GM21619 (cell line): ENCODE measurements at regions not wholly inside any gene's neighbourhood (a gene's known extent, or its start where the extent isn't known, plus 50 kb on each side); places are given as distances from the start of the nearest gene placed in this dataset.
"Not testable (repeated sequence)": the region's sequence is repeated elsewhere in the genome, so short reads cannot be mapped to it uniquely, and the experiment has no call there.

ENCODE experiments used
- ATAC-seq: cut with Tn5 transposase; IDR thresholded peaks from one replicate; pipeline ENCODE4 v1.9.1; 2021; ENCODE audit not compliant: unreplicated experiment

DNA sequence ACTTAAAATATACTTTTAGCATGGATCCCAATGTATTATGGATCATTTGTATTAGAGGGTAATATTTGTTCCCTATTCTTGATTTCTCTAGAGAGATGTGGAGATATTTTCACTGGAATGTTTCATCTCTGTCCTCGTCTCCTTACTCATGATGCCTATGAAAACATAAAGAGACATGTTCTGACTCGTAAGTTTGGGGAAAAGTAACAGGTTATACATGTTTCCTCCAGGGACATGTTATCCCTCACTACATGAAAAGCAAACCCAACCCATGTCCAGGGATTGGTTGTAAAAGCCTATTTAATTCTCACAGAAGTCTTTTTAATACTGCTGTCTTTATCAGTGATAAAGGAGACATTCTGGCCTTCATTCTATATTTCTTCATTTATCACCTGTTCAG lies 621.4 kb downstream of the GABRG1 start:
- no peak for ATAC-seq

DNA sequence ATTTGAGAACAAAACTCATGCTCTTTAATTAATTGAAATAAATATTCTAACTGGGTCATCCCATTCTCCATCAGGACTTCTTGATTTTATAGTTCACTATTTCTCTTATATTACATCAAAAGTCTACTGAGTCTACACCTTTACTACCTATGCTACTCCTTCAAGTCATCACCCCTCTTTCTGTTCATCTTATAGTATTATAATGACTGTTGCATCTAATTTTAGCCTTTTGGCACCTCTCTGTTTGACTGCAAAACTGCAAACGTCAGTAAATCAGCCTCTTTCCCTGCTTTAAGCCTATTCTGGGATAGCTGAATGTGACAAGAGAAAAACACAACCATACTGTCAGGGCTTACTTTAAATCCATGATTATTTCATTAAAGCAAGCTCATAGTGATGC lies 639.1 kb downstream of the GABRG1 start:
- ATAC-seq = no peak

DNA sequence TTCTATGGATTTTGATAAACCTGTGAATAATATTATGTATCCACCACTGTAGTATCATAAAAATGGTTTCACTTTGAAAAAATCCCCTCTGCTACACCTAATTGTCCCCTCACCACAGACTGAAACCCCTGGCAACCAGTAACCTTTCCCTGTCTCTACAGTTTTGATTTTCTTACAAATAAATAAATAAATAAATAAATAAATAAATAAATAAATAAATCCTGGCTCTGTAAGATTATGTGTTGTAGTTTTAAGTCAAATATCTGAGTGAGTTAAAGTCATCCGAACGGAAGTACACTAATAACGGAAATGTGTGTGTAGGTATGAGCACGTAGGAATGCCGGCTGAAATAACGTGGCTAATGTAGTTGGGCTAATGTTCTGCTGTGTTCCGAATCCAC lies 641.5 kb downstream of the GABRG1 start:
- no peak for ATAC-seq

DNA sequence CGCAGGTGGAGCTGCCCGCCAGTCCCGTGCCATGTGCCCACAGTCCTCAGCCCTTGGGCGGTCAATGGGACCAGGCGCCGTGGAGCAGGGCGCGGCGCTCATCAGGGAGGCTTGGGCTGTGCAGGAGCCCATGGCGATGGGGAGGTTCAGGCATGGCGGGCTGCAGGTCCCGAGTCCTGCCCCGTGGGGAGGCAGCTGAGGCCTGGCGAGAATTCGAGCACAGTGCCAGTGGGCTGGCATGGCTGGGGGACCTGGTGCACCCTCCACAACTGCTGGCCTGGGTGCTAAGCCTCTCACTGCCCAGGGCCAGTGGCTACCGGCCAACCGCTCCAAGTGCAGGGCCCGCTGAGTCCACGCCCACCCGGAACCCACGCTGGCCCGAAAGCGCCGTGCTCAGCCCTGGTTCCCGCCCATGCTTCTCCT lies 646.5 kb downstream of the GABRG1 start:
- ATAC-seq = no peak

DNA sequence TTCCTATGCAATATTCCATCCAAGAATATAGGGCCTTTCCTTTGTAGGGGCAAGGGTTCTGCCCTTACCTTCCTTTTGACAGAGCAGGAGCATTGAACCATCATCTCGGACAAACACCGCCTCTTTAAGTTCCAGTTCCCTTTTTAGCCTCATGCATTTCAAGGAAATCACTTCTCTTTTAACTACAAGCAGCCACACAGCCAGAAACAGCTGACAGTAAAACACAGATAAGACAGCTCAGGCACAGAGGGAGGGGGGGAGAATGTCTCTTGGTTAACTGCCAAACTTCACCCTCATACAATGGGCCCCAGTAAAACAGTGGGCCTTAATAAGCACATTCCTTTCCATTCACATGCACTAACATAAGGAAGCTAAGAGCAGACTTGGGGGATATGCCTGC lies 648.3 kb downstream of the GABRG1 start:
- ATAC-seq = no peak

DNA sequence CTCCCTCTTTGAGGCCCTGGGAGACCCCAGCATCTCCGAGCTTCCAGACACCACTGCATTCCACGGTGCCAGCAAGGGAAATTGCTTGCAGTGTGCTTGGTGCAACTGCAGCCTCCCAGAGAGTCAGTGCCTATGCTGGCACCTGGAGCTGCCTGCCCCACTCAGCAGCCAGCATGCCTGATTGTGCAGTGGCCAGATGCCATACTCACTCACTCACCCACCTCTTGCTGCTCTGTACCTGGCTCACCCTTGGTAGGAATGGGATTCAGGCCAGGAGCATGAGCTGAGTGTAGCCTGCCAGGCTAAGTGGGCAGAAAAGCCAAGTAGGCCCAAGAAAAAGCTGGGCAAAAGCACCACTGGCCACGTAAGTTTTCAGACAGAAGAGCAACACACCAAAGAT lies 651.4 kb downstream of the GABRG1 start:
- no peak for ATAC-seq

DNA sequence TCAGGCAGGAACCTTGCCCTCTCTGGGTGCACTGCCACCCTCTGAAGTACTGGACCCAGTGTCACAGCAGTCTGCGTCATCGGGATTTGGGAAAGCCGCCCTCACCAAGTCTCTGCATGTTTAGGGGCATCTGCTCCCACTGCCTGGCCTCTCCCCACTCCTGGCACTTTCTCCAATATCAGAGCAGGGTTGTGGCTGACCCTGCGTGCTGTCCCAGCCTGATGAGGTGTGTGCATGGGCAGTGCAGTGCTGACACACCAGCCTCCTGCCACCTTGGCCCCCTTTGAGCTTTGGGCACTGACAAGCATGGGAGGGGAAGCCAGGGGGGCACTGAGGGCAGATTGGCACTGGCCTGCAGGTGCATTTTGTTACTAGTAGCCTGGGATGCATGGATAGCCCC lies 652.5 kb downstream of the GABRG1 start:
- no peak for ATAC-seq

DNA sequence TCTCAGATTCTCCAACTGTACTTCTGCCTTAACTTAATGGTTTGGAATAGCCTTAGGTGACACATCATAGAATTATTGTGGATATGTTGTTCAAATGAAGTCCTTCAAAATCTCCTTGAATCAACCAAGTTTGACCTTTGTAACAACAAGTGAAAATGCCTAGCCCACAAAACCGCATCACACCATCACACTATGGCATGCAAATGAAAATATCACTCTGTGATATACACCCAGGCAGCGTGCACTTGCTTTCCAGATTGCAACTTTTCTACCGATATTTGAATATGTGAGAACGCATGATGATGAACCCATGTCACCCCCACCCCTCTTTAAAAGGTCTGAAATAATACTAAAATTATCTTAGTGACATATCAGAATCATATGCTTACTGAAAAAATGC lies 656.7 kb downstream of the GABRG1 start:
- ATAC-seq = no peak

DNA sequence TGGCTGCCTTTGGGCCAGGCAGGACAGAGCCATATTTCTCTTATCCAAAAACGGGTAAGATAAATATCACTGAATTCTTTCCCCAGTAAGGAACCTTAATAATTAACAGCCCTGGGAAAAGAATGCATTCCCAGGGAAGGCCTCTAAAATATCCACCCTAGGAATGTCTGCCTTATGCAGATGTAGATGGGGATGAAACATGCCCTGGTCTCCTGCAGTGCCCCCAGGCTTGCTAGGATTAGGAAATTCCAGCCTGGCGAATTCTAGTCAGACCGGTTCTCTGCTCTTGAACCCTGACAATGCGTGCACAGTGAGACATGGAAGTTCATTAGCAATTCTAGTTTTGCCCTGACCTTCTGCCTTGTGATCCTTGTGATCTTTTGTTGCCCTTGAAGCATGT lies 663.7 kb downstream of the GABRG1 start:
- ATAC-seq = not testable (repeated sequence)

DNA sequence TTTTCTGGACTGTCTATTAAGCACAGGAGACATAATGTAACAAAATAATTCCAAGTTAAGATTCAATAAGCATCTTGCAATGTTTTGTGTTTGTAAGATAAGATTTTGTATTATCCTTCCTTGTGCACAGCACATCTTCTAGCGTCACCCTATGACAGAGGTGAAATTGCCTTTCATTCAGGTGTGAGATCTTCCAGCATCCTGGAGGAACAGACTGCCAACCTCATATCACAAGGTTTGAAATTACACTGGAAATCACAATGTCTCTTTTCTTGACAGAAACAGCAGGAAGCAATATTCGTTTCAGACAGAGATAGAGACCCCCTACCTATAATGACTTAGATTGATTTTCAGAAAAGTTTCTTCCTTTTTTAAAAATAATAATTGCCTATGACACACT lies 668.6 kb downstream of the GABRG1 start:
- no peak for ATAC-seq

DNA sequence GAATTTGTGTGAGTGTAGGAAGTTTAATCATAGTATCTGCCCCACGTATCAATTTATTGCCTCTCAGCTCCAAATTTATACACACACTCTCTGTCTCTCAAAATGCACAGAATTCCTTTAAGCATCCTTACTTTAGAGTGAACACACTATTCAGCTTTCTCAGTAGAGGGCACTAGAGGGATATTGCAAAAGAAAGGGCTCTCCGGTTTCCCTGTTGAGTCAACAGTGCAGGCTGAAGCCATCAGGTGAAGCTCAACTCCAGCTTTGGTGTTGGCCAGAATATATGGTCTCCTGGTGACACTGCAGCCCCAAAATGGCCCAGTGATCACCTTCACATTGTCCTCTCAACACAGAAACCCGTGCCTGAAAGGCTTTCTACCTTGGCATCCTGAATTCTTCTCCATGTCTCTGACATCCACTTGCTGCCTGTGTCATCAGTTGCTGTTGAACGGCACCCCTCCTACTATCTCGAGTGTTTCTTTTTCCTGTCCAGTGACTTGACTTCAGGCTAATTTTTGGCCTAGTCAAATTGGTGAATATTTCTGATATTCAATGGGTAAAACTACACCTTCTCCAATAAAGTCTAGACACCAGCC lies 670.5 kb downstream of the GABRG1 start:
- ATAC-seq = peak; percentile 57

DNA sequence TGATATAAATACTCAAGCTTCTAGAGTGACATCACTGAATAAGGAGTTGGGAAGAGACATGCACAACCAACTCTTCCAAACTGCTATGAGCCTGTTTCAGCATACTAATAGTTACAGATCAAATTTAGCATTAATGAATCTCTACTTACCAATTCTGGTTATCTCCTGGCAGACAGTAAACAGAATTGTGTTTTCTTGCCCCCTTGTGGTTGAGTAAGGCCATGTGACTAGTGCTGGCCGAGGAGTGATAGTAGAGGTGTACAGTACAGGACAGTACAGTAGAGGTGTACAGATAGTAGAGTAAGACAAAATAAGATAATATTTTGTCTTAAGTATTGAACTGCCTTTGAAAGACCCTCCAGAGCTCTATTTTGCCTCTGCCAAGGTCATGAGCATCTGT lies 681.4 kb downstream of the GABRG1 start:
- ATAC-seq = no peak

DNA sequence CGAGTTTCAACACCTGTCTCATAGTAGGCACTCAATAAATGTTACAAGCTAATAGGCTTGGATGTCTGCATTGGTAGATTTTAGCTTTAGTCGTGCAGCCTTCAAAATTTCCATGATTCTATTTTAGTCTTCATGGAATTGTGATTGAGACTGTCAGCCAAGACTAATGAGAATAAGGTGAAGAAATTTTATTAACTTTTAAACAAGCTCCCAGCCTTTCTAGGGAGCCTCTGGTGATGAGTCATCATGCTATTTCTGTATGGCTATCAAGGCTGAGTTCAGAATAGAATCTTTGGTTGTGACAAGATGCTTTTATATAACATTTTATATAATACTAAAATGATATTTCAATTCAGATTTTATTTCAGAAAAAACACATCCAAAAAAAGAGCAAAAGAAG lies 685.8 kb downstream of the GABRG1 start:
- no peak for ATAC-seq

DNA sequence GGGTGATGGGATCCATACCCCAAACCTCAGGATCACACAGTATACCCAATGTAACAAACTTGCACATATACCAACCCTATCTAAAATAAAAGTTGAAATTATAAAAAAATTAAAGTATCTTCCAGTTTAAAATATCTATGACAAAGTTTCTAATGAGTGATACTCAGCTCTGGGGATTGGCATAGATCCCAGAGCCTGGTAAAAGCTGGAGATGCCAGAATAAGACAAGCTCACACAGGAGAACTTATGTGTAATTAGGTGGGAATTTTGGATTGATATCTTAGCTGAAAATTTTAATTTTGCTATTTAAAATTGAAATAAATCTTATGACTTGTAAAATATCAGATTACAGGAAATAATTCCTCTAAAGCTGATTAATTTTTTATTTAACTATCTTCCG lies 686.5 kb downstream of the GABRG1 start:
- no peak for ATAC-seq

DNA sequence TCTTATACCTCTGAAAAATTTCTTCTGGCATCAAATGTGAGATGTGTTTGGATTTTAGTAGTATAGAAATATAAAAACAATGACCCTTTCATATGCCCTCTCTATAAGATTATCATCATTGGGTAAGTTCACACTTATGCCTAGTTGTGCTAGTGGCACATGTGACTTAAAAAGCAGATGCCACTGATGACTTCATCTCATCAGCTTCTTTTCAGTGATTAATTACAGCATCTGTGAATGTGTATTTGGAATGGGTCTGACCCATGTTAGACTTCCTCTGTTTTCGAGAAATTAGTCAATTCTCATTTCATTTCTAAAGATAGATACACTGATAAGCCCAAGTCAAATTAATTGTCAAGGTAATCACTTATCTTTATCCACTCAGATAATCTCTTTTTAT lies 698.7 kb downstream of the GABRG1 start:
- ATAC-seq = no peak

DNA sequence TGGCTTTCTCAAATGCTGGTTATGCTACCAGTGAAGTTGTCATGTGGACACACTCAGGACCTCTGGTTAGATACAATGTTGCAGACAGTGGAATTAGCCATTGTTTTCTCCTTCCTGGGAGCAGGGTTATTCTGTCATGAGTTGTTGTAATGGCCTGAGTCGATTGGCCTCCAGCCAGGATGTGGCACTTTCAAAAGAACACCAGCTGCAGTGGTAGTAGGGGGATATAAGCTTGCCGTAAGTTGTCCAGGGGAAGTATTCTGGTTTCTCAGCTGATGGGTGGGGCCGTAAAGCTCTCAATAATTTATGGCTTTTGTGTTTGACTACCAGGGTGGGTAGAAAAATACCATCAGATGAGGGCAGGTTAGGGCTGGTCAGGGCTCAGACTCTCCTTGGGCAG lies 697.5 kb upstream of the GNPDA2 start:
- no peak for ATAC-seq

DNA sequence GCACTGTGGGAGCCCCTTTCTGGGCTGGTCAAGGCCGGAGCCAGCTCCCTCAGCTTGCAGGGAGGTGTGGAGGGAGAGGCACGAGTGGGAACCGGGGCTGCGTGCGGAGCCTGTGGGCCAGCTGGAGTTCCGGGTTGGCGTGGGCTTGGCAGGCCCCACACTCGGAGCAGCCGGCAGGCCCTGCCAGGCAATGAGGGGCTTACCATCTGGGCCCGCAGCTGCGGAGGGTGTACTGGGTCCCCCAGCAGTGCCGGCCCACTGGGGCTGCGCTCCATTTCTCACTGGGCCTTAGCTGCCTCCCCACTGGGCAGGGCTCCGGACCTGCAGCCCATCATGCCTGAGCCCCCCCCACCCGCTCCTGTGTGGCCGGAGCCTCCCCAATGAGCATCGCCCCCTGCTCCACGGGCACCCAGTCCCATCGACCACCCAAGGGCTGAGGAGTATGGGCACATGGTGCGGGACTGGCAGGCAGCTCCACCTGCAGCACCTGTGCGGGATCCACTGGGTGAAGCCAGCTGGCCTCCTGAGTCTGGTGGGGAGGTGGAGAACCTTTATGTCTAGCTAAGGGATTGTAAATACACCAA lies 693.8 kb upstream of the GNPDA2 start:
- not testable (repeated sequence) for ATAC-seq

DNA sequence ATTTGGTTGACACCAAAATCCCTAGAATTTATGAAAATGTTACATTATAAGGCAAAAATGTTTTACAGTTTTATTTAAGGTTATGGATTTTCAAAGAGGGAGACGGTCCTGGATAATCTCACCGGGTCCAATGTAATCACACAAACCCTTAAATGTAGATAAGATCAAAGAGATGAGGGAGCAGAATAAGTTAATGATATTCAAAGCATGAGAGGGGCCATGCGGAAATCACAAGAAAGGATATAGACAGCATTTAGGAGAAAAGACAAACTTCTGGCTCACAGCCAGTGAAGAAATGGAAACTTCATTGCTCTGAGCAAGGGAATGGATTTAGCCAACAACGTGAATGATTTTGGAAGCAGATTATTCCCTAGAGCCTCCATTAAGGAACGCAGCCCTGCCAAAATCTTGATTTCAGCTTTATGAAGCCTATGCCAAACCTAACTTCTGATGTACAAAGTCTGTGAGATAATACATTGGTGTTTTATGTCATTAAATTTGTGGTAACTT lies 684.4 kb upstream of the GNPDA2 start:
- ATAC-seq = no peak

DNA sequence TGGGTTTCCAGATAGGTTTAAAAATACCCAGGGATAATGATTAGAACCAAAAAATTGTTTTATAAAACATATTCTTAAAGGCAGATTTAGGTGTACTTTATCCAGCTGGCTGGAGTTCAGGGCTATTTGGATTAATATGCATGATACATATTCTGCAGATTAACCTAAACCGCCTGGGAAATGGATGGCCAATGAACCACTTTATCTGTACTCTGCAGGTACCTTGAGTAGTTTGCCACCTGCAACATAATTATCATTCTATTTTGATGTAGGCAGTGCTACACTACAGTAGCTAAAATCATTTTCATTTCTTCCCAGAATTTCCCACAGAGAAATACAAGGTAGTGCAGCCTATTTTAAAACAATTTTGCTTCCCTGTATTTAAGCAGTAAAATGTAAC lies 683.2 kb upstream of the GNPDA2 start:
- no peak for ATAC-seq

DNA sequence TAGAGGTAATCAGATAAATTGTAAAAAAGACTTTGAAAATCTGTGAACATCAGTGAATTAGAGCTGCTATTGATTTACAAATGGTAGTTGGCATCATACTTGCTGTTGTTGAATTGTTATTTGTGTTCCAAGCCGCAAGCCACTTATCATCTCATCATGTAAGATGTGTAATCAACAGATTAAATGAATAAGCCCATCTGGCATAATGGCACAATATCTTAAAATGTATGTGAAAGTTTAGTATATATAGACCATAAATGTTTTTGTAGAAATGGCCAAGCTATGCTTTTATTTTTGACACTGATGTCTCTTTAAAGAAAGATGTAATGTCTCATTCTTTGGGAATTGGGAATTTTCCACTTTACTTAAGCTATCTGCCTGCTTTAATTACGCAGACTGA lies 682.6 kb upstream of the GNPDA2 start:
- ATAC-seq = no peak

DNA sequence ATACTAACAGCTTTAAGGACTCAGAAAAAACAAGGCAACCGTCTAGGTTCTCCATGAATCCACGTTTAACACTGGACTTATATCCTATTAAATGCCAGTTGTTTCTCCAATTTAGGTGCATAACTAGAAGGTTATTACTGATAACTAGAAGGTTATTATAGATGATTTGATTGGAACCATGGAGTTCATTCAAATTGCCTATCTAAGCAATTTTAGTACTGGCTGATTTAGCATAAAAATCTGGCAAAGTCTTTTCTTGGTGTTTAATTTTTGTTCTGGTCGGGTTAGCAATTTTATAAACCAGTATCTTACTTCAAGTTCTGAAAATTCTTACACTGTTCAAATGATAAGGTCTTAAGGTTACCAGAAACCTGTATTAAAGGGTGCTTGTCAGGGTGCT lies 672.8 kb upstream of the GNPDA2 start:
- no peak for ATAC-seq

DNA sequence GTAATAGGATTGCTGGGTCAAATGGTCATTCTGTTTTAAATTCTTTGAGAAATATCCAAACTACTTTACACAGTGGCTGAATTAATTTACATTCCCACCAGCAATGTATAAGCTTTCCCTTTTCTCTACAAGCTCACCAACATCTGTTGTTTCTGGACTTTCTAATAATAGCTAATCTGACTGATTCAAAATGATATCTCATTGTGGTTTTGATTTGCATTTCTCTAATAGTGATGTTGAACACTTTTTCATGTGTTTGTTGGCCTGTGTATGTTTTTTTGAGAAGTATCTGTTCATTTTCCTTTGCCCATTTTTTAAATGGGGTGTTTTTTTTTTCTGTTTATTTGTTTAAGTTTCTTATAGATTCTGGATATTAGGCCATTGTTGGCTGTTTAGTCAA lies 659.0 kb upstream of the GNPDA2 start:
- no peak for ATAC-seq

DNA sequence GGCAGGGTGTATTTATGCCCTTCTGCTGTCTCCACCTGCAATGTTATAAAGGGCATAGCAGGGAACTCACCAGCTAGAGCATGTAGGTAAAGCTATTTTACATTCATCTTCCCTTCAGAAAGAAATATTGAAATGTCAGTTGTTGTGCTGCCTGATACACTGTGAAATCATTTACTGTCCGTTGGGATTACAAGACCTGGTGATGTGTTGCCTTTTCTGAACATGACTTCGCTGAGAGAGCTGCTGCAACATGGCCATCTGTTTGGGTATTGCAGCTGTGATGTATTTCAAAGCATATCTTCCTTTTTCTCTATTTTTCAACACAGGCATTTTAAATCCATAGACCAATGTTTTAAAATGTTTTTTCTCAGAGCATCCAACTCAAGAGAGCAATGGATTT lies 644.1 kb upstream of the GNPDA2 start:
- no peak for ATAC-seq
